Stimulated activated naive CD8-positive, alpha-beta T cell treated with anti-CD3 and anti-CD28 coated beads, Interleukin-15, amount 100 ng/mL, for 72 hours (primary cell): ENCODE measurements at regions not wholly inside any gene's neighbourhood (a gene's known extent, or its start where the extent isn't known, plus 50 kb on each side); places are given as distances from the start of the nearest gene placed in this dataset.
A peak's percentile ranks its signal among the peaks of the same experiment; 100 is the strongest.

Experiments
- ATAC-seq: fragments of 150-1000 bp; cut with Tn5 transposase; 2 replicates; pipeline ENCODE4 v1.10.0; 2021; ENCODE audit warnings: mild to moderate bottlenecking, moderate library complexity
- DNase-seq, 2 donors: peaks; one replicate each; pipeline ENCODE4 v3.0.0; 2021 to 2022
- H3K27ac Mint-ChIP-seq, 2 donors: one replicate each; pipeline ENCODE4 v1.8.0; 2022; ENCODE audit warnings: mild to moderate bottlenecking in 2 of 2, mixed read lengths in 2 of 2, moderate library complexity in 2 of 2
- H3K27me3 Mint-ChIP-seq: one replicate; pipeline ENCODE4 v1.8.0; 2022; ENCODE audit warnings: mixed read lengths
- H3K4me1 Mint-ChIP-seq: one replicate; pipeline ENCODE4 v1.8.0; 2022; ENCODE audit warnings: mild to moderate bottlenecking, mixed read lengths
- H3K4me3 Mint-ChIP-seq, 2 donors: one replicate each; pipeline ENCODE4 v1.8.0; 2022; ENCODE audit warnings: mild to moderate bottlenecking in 2 of 2, mixed read lengths in 2 of 2, moderate library complexity in 1 of 2
- H3K9me3 Mint-ChIP-seq, 2 donors: one replicate each; pipeline ENCODE4 v1.8.0; 2022; ENCODE audit warnings: mixed read lengths in 2 of 2

GRCh38 chr2:194363878-194364277 lies 1293.1 kb upstream of the SLC39A10 start:
- DNase-seq (no peak), ATAC-seq (no peak)
- H3K9me3 Mint-ChIP-seq: peaks cover 0 to 6% of the 10 kb centered on the region in 2 donors
- no peaks in the 10 kb centered on the region for H3K27me3 Mint-ChIP-seq
- no peak overlapping the region for H3K27ac Mint-ChIP-seq
- H3K4me1 Mint-ChIP-seq: no peaks in the 10 kb centered on the region
- H3K4me3 Mint-ChIP-seq: no peak overlapping the region

- ATAC-seq (no peak), DNase-seq (no peak)
- Mint-ChIP-seq H3K9me3 (peaks cover 0 to 6% of the 10 kb centered on the region in 2 donors), H3K4me3 (no peak overlapping the region), H3K27ac (no peak overlapping the region), H3K4me1 (no peaks in the 10 kb centered on the region), H3K27me3 (no peaks in the 10 kb centered on the region)
Measured at GRCh38 chr2:194363295-194363694, 1293.7 kb upstream of the SLC39A10 start.

GRCh38 chr2:194352505-194352904 lies 1304.5 kb upstream of the SLC39A10 start:
- Mint-ChIP-seq H3K4me3 (no peak overlapping the region), H3K9me3 (peaks cover 0 to 18% of the 10 kb centered on the region in 2 donors), H3K27ac (no peak overlapping the region), H3K27me3 (no peaks in the 10 kb centered on the region), H3K4me1 (no peaks in the 10 kb centered on the region)
- no peak for ATAC-seq
- DNase-seq: no peak

- DNase-seq (no peak), ATAC-seq (no peak)
- Mint-ChIP-seq H3K27me3 (no peaks in the 10 kb centered on the region), H3K4me1 (no peaks in the 10 kb centered on the region), H3K9me3 (no peaks in the 10 kb centered on the region), H3K4me3 (no peak overlapping the region), H3K27ac (no peak overlapping the region)
Measured at GRCh38 chr2:194346193-194346592, 1310.8 kb upstream of the SLC39A10 start.

DNA sequence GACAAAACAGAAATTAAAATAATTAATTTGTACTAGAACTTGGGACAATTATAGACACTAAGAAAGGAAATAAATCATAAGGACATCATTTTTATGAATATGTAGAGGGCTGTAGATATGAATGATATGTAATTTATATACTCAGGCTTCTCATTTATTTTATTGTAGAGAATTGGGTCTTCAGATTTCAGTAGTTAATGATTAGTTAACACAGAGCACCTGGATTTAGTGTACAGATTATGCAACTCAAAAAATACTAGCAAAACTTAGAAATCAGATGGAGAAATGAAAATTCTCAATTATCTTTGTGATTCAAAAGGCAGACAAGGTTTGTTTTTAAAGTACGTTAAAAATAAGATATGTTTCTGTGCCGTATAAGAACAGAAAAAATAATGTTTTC lies 1311.7 kb upstream of the SLC39A10 start:
- no peaks in the 10 kb centered on the region for H3K27me3 Mint-ChIP-seq
- H3K4me1 Mint-ChIP-seq: no peaks in the 10 kb centered on the region
- DNase-seq (no peak), ATAC-seq (no peak)
- H3K27ac Mint-ChIP-seq: no peak overlapping the region
- H3K4me3 Mint-ChIP-seq: no peak overlapping the region
- no peaks in the 10 kb centered on the region for H3K9me3 Mint-ChIP-seq

GRCh38 chr2:194343167-194343566 lies 1313.9 kb upstream of the SLC39A10 start:
- no peaks in the 10 kb centered on the region for H3K9me3 Mint-ChIP-seq
- no peak for ATAC-seq
- no peak overlapping the region for H3K4me3 Mint-ChIP-seq
- no peak overlapping the region for H3K27ac Mint-ChIP-seq
- DNase-seq: no peak
- no peaks in the 10 kb centered on the region for H3K4me1 Mint-ChIP-seq
- no peaks in the 10 kb centered on the region for H3K27me3 Mint-ChIP-seq

GRCh38 chr2:194332799-194333490 lies 1324.1 kb upstream of the SLC39A10 start:
- H3K27ac Mint-ChIP-seq: no peak overlapping the region
- DNase-seq (no peak), ATAC-seq (no peak)
- H3K27me3 Mint-ChIP-seq: no peaks in the 10 kb centered on the region
- H3K4me1 Mint-ChIP-seq: no peaks in the 10 kb centered on the region
- H3K4me3 Mint-ChIP-seq: no peak overlapping the region
- H3K9me3 Mint-ChIP-seq: no peaks in the 10 kb centered on the region

GRCh38 chr2:194328456-194328855 lies 1328.6 kb upstream of the SLC39A10 start:
- Mint-ChIP-seq H3K4me1 (no peaks in the 10 kb centered on the region), H3K27me3 (no peaks in the 10 kb centered on the region), H3K9me3 (no peaks in the 10 kb centered on the region), H3K4me3 (no peak overlapping the region), H3K27ac (no peak overlapping the region)
- ATAC-seq (peak; percentile 12), DNase-seq (no peak)

GRCh38 chr2:194327196-194327888 lies 1329.7 kb upstream of the SLC39A10 start:
- no peak overlapping the region for H3K27ac Mint-ChIP-seq
- H3K4me1 Mint-ChIP-seq: no peaks in the 10 kb centered on the region

GRCh38 chr2:194323740-194324139 lies 1333.3 kb upstream of the SLC39A10 start:
- no peaks in the 10 kb centered on the region for H3K27me3 Mint-ChIP-seq
- ATAC-seq: no peak

More at GRCh38 chr2:194327196-194327888, 1329.7 kb upstream of the SLC39A10 start:
- no peaks in the 10 kb centered on the region for H3K9me3 Mint-ChIP-seq
- no peak for DNase-seq
- H3K27me3 Mint-ChIP-seq: no peaks in the 10 kb centered on the region
- peak; percentile 12 for ATAC-seq
- no peak overlapping the region for H3K4me3 Mint-ChIP-seq

DNA sequence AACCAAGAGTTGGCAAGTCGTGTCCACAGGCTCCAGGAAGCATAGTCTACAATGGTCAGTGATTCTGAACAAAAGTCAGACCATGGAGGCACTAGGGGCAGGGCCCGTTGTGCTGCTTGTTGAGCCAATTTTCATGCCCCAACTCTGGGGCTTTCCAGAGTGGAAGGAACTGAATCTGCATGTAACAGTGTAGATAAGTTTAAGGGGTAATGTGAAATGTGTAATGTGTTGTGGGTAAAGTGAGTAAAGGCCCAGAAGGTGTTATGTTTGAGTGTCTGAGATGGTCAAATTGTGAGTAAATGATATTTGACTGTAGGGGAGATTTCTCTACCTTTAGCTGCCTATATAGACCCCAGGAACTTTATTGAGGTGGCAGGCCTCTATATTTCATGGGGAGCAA lies 1336.5 kb upstream of the SLC39A10 start:
- no peaks in the 10 kb centered on the region for H3K27me3 Mint-ChIP-seq
- no peaks in the 10 kb centered on the region for H3K9me3 Mint-ChIP-seq
- DNase-seq (no peak), ATAC-seq (peak; percentile 28)
- no peak overlapping the region for H3K4me3 Mint-ChIP-seq
- no peaks in the 10 kb centered on the region for H3K4me1 Mint-ChIP-seq
- H3K27ac Mint-ChIP-seq: peak overlapping the region in 1 of 2 donors; percentile 59

More at GRCh38 chr2:194323740-194324139, 1333.3 kb upstream of the SLC39A10 start:
- DNase-seq: no peak
- no peak overlapping the region for H3K4me3 Mint-ChIP-seq
- no peak overlapping the region for H3K27ac Mint-ChIP-seq
- H3K4me1 Mint-ChIP-seq: no peaks in the 10 kb centered on the region
- H3K9me3 Mint-ChIP-seq: no peaks in the 10 kb centered on the region

- Mint-ChIP-seq H3K4me1 (no peaks in the 10 kb centered on the region), H3K4me3 (no peak overlapping the region), H3K27me3 (no peaks in the 10 kb centered on the region), H3K27ac (no peak overlapping the region), H3K9me3 (no peaks in the 10 kb centered on the region)
- ATAC-seq (no peak), DNase-seq (no peak)
Measured at GRCh38 chr2:194319222-194319992, 1337.6 kb upstream of the SLC39A10 start.

DNA sequence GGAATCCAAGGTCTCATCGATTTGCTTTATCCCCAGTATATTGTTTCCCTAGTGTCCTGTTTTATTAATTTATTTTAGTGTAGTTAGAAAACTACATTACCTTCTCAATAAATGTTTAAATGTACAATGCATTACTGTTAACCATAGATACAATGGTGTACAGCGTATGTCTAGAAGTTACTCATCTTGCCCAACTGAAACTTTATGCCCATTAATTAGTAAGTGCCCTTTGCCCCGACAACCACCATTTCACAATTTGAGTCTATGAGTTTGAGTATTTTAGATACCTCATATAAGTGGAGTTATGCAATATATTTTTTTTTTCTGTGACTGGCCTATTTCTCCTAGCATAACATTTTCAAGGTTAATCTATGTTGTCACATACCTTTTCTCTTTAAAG lies 1343.0 kb upstream of the SLC39A10 start:
- no peak overlapping the region for H3K4me3 Mint-ChIP-seq
- H3K27ac Mint-ChIP-seq: no peak overlapping the region
- H3K9me3 Mint-ChIP-seq: no peaks in the 10 kb centered on the region
- no peak for ATAC-seq
- H3K27me3 Mint-ChIP-seq: no peaks in the 10 kb centered on the region
- DNase-seq: no peak
- H3K4me1 Mint-ChIP-seq: no peaks in the 10 kb centered on the region

DNA sequence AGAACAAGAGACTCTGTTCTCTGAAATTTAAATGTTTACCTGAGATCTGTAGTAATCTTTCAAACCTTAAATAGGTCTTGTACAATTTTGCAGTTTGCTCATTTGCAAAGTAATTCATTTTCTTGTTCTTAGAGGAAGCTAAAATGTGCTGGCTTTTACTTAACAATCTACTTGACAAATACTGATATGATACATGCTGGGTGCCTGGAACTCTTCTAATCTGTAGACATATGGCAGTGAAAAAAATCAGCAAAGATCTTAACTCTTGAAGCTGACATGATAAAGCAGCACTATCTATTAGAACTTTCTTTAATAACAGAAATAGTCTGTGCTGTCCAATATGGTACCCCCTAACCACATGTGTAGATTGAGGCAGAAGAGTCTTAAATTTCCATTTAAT lies 1352.8 kb upstream of the SLC39A10 start:
- H3K27ac Mint-ChIP-seq: no peak overlapping the region

DNA sequence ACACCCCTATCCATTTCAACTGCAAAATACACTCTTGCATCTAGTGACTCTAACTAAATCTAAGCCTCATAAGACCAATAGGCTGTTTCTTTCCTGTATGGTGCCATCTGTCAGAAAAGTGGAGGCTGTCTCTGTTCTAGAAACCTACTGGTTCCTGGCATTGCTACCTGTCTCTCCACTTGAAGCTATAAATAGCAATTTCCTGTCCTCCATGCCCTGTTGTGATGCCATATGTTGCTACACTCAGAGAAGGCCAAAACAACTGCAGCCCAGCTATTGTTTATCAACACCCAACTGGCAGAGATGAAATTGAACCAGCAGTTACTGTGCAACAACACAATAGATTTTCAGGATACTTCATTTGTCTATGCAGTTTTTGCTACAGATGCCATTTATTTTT lies 1355.1 kb upstream of the SLC39A10 start:
- Mint-ChIP-seq H3K9me3 (no peaks in the 10 kb centered on the region), H3K4me1 (no peaks in the 10 kb centered on the region), H3K4me3 (no peak overlapping the region), H3K27ac (no peak overlapping the region), H3K27me3 (no peaks in the 10 kb centered on the region)
- ATAC-seq: no peak
- no peak for DNase-seq

More for the DNA sequence above, 1352.8 kb upstream of the SLC39A10 start:
- Mint-ChIP-seq H3K4me3 (no peak overlapping the region), H3K4me1 (no peaks in the 10 kb centered on the region), H3K27me3 (no peaks in the 10 kb centered on the region), H3K9me3 (no peaks in the 10 kb centered on the region)
- no peak for ATAC-seq
- DNase-seq: no peak

DNA sequence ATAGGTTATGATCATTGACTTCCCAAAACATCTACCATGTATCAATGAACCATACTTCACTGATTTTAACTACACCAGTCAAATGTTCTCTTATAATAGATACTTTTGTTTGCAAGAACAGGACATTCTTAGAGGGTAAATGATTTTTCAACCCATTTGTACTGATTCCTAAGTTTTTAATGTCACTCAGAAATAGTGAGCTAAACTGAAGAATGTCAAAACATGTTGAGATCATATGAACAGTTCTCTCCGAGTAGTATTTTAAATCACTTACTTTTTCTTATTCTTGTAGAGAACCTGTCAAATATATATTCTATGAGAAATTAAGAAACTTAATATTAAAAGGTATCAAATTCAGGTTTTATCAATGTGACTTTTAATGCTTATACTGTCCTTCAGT lies 1362.9 kb upstream of the SLC39A10 start:
- no peak overlapping the region for H3K27ac Mint-ChIP-seq
- DNase-seq: no peak
- no peaks in the 10 kb centered on the region for H3K27me3 Mint-ChIP-seq
- H3K4me1 Mint-ChIP-seq: no peaks in the 10 kb centered on the region
- no peaks in the 10 kb centered on the region for H3K9me3 Mint-ChIP-seq
- no peak for ATAC-seq
- no peak overlapping the region for H3K4me3 Mint-ChIP-seq
